SK-MEL-5 (cell line): ENCODE measurements at regions not wholly inside any gene's neighbourhood (a gene's known extent, or its start where the extent isn't known, plus 50 kb on each side); places are given as distances from the start of the nearest gene placed in this dataset.

Experiments
- DNase-seq: peaks from one replicate; pipeline ENCODE4 v3.0.0-alpha.2; 2016; ENCODE audit warnings: low read depth, low spot score
- in situ Hi-C: cut with HindIII; loops from 2 replicates; pipeline ENCODE4 v1.10.0; 2016; ENCODE audit warnings: low sequenced_read_pairs, high pct_unique_total_duplicates, low pct_unique_long_range_greater_than_20kb

GRCh38 chr9:80382211-80382891, 810.6 kb downstream of the TLE4 start:
- in situ Hi-C loops, result no loop called here
- no peak for DNase-seq

- no peak for DNase-seq
- in situ Hi-C loops, result no loop called here
Measured at GRCh38 chr9:80380301-80380700, 808.5 kb downstream of the TLE4 start.

GRCh38 chr9:80378669-80379293, 807.0 kb downstream of the TLE4 start:
- in situ Hi-C loops, result no loop called here
- no peak for DNase-seq

- in situ Hi-C loops, result no loop called here
- DNase-seq, result no peak
Measured at GRCh38 chr9:80376180-80376579, 804.4 kb downstream of the TLE4 start.

- DNase-seq, result no peak
- in situ Hi-C loops, result no loop called here
Measured at GRCh38 chr9:80375477-80375876, 803.7 kb downstream of the TLE4 start.

- no peak for DNase-seq
Measured at GRCh38 chr9:80369641-80370040, 797.9 kb downstream of the TLE4 start.

GRCh38 chr9:80366626-80367025, 794.9 kb downstream of the TLE4 start:
- in situ Hi-C loops, result no loop called here
- no peak for DNase-seq

More at GRCh38 chr9:80369641-80370040, 797.9 kb downstream of the TLE4 start:
- in situ Hi-C loops, result no loop called here

- no peak for DNase-seq
- in situ Hi-C loops, result no loop called here
Measured at GRCh38 chr9:80359941-80360881, 788.4 kb downstream of the TLE4 start.

- no peak for DNase-seq
- in situ Hi-C loops, result no loop called here
Measured at GRCh38 chr9:80359291-80359690, 787.5 kb downstream of the TLE4 start.

- in situ Hi-C loops, result no loop called here
- no peak for DNase-seq
Measured at GRCh38 chr9:80352967-80353366, 781.2 kb downstream of the TLE4 start.

GRCh38 chr9:80351612-80352011, 779.8 kb downstream of the TLE4 start:
- in situ Hi-C loops, result no loop called here
- no peak for DNase-seq

GRCh38 chr9:80326105-80326504, 754.3 kb downstream of the TLE4 start:
- DNase-seq, result no peak
- in situ Hi-C loops, result no loop called here

GRCh38 chr9:80320916-80321315, 749.2 kb downstream of the TLE4 start:
- DNase-seq, result no peak
- in situ Hi-C loops, result no loop called here

GRCh38 chr9:80320480-80320879, 748.7 kb downstream of the TLE4 start:
- DNase-seq, result no peak
- in situ Hi-C loops, result no loop called here

GRCh38 chr9:80305136-80305535, 733.4 kb downstream of the TLE4 start:
- no peak for DNase-seq
- in situ Hi-C loops, result no loop called here

GRCh38 chr9:80294955-80295354, 723.2 kb downstream of the TLE4 start:
- in situ Hi-C loops, result no loop called here
- DNase-seq, result no peak

- DNase-seq, result no peak
- in situ Hi-C loops, result no loop called here
Measured at GRCh38 chr9:80294318-80294717, 722.6 kb downstream of the TLE4 start.

GRCh38 chr9:80292231-80292630, 720.5 kb downstream of the TLE4 start:
- in situ Hi-C loops, result no loop called here

More at GRCh38 chr9:80292231-80292630, 720.5 kb downstream of the TLE4 start:
- DNase-seq, result no peak
